ENCODE measurements at regions not wholly inside any gene's neighbourhood (a gene's known extent, or its start where the extent isn't known, plus 50 kb on each side); places are given as distances from the start of the nearest gene placed in this dataset.

- TF ChIP-seq CTCF (IDR thresholded peaks at IDR 0.05) = no peak
- TF ChIP-seq POLR2A (IDR thresholded peaks at IDR 0.05) = no peak
- DNase-seq = no peak
- no peak overlapping the region for H3K4me3 ChIP-seq
- WGBS, 4 donors = 86 to 93% (median 89%) methylated on average over 8 of the region's 8 CpGs
- no peaks in the 10 kb centered on the region for H3K36me3 ChIP-seq
- H3K9me3 ChIP-seq = peaks cover 0 to 17% (median 0%) of the 10 kb centered on the region in 12 donors
- intact Hi-C loops (cut with DNase I) = no loop called here
- H3K4me1 ChIP-seq = no peaks in the 10 kb centered on the region
- H3K27me3 ChIP-seq = peaks cover 0 to 6% (median 0%) of the 10 kb centered on the region in 9 donors
- H3K27ac ChIP-seq = no peak overlapping the region
- no peak for ATAC-seq
Measured at GRCh38 chr6:169020821-169021220, 232.8 kb downstream of the THBS2 start.

- Histone ChIP-seq H3K4me1 (no peaks in the 10 kb centered on the region), H3K9me3 (peaks cover 0 to 17% (median 0%) of the 10 kb centered on the region in 12 donors), H3K27ac (no peak overlapping the region), H3K36me3 (no peaks in the 10 kb centered on the region), H3K4me3 (no peak overlapping the region), H3K27me3 (peaks cover 0 to 6% (median 0%) of the 10 kb centered on the region in 9 donors)
- ATAC-seq (no peak), DNase-seq (no peak)
- 66 to 73% (median 69%) methylated on average over 9 of the region's 9 CpGs for WGBS, 4 donors
- intact Hi-C loops (cut with DNase I) = no loop called here
- TF ChIP-seq POLR2A (IDR thresholded peaks at IDR 0.05) (no peak), CTCF (IDR thresholded peaks at IDR 0.05) (no peak)
Measured at GRCh38 chr6:169019727-169020491, 233.7 kb downstream of the THBS2 start.

- H3K4me1 ChIP-seq = no peaks in the 10 kb centered on the region
- TF ChIP-seq CTCF (IDR thresholded peaks at IDR 0.05) (no peak), POLR2A (IDR thresholded peaks at IDR 0.05) (no peak)
- H3K36me3 ChIP-seq = no peaks in the 10 kb centered on the region
- DNase-seq = no peak
- peaks cover 0 to 17% (median 0%) of the 10 kb centered on the region in 12 donors for H3K9me3 ChIP-seq
- no peak for ATAC-seq
- 66 to 80% (median 75%) methylated on average over 3 of the region's 3 CpGs for WGBS, 4 donors
- H3K27me3 ChIP-seq = peaks cover 0 to 6% (median 0%) of the 10 kb centered on the region in 9 donors
- no peak overlapping the region for H3K4me3 ChIP-seq
- no peak overlapping the region for H3K27ac ChIP-seq
- intact Hi-C loops (cut with DNase I) = no loop called here
Measured at GRCh38 chr6:169019111-169019510, 234.5 kb downstream of the THBS2 start.

GRCh38 chr6:169016758-169017157, 236.9 kb downstream of the THBS2 start:
- Histone ChIP-seq H3K27ac (no peak overlapping the region), H3K27me3 (peaks cover 0 to 6% (median 0%) of the 10 kb centered on the region in 9 donors), H3K36me3 (no peaks in the 10 kb centered on the region), H3K9me3 (peaks cover 0 to 17% (median 0%) of the 10 kb centered on the region in 12 donors), H3K4me1 (no peaks in the 10 kb centered on the region), H3K4me3 (no peak overlapping the region)
- no peak for DNase-seq
- TF ChIP-seq POLR2A (IDR thresholded peaks at IDR 0.05) = no peak
- TF ChIP-seq CTCF (IDR thresholded peaks at IDR 0.05) = no peak
- intact Hi-C loops (cut with DNase I) = no loop called here
- no peak for ATAC-seq

Measured in heart left ventricle (tissue), 16 donors.